IMR-90 (cell line): ENCODE measurements at regions not wholly inside any gene's neighbourhood (a gene's known extent, or its start where the extent isn't known, plus 50 kb on each side); places are given as distances from the start of the nearest gene placed in this dataset.
A peak's percentile ranks its signal among the peaks of the same experiment; 100 is the strongest.

Experiments used
- ATAC-seq: fragments of 200-7000 bp; cut with Tn5 transposase; 2 replicates; pipeline ENCODE4 v1.9.1; 2020; ENCODE audit warnings: low read depth, mild to moderate bottlenecking, moderate library complexity
- BruUV-seq: library from RNA; stranded (reverse); fragments of 400-500 nt; replicated peaks from 2 replicates; lab custom pipeline; 2021; lab: Mats Ljungman, UMichigan
- CTCF ChIA-PET: fragments of 300-600 bp; formaldehyde crosslinking; extraction: SDS; loops from one replicate; lab custom pipeline; 2021; ENCODE audit warnings: antibody characterized with exemption; lab: Yijun Ruan, JAX
- POLR2A ChIA-PET: fragments of 300-600 bp; sonication (Branson Sonifier 250); formaldehyde crosslinking; loops from one replicate; lab custom pipeline; 2022; ENCODE audit warnings: antibody characterized with exemption; ENCODE audit not compliant: unreplicated experiment; lab: Charles Lee
- DNase-seq: peaks from one replicate; pipeline ENCODE4 v3.0.0; 2013
- H2AFZ ChIP-seq: replicated peaks from 2 replicates; pipeline ENCODE3; 2013; ENCODE audit warnings: low read length, mild to moderate bottlenecking; ENCODE audit not compliant: poor library complexity
- H2AK5ac ChIP-seq: 2 replicates; pipeline ENCODE4 v1.6.1; 2013; ENCODE audit warnings: low read depth, low read length, inconsistent platforms
- H2AK9ac ChIP-seq: replicated peaks from 2 replicates; pipeline ENCODE3; 2013; ENCODE audit warnings: mild to moderate bottlenecking, low read depth, low read length, moderate library complexity; ENCODE audit not compliant: poor library complexity
- H2BK120ac ChIP-seq: 2 replicates; pipeline ENCODE4 v1.6.1; 2013; ENCODE audit warnings: low read depth, low read length, inconsistent platforms
- H2BK15ac ChIP-seq: 3 replicates; pipeline ENCODE4 v1.6.1; 2013; ENCODE audit warnings: low read depth, low read length, inconsistent platforms
- H2BK20ac ChIP-seq: 2 replicates; pipeline ENCODE4 v1.6.1; 2013; ENCODE audit warnings: low read depth, mild to moderate bottlenecking, inconsistent platforms, low read length, moderate library complexity
- H2BK5ac ChIP-seq: 2 replicates; pipeline ENCODE4 v1.6.1; 2013; ENCODE audit warnings: mild to moderate bottlenecking, low read depth, low read length, inconsistent platforms; ENCODE audit not compliant: poor library complexity, severe bottlenecking
- H3K14ac ChIP-seq: replicated peaks from 2 replicates; pipeline ENCODE4 v1.6.1; 2013; ENCODE audit warnings: low read depth, low read length, inconsistent platforms
- H3K18ac ChIP-seq: 2 replicates; pipeline ENCODE4 v1.6.1; 2013; ENCODE audit warnings: low read depth, low read length, control low read depth
- H3K23ac ChIP-seq: 2 replicates; pipeline ENCODE4 v1.6.1; 2013; ENCODE audit warnings: low read depth, low read length, inconsistent platforms
- H3K27ac ChIP-seq: 2 replicates; pipeline ENCODE4 v1.5.1; 2013; ENCODE audit warnings: mild to moderate bottlenecking, control low read depth, low read length; ENCODE audit not compliant: insufficient read depth
- H3K27me3 ChIP-seq: 2 replicates; pipeline ENCODE4 v1.6.1; 2013; ENCODE audit warnings: low read length; ENCODE audit not compliant: control insufficient read depth, insufficient read depth
- H3K36me3 ChIP-seq: 2 replicates; pipeline ENCODE4 v1.6.1; 2013; ENCODE audit warnings: low read length, mixed read lengths; ENCODE audit not compliant: control insufficient read depth, insufficient read depth
- H3K4ac ChIP-seq: 2 replicates; pipeline ENCODE4 v1.6.1; 2013; ENCODE audit warnings: low read depth, low read length, inconsistent platforms
- H3K4me1 ChIP-seq: 2 replicates; pipeline ENCODE4 v1.6.1; 2013; ENCODE audit warnings: low read length, mixed read lengths; ENCODE audit not compliant: control insufficient read depth, insufficient read depth
- H3K4me2 ChIP-seq: 2 replicates; pipeline ENCODE4 v1.6.1; 2013; ENCODE audit warnings: low read depth, mild to moderate bottlenecking, control low read depth, low read length, moderate library complexity
- H3K4me3 ChIP-seq: 2 replicates; pipeline ENCODE4 v1.5.1; 2013; ENCODE audit warnings: low read depth, mild to moderate bottlenecking, control low read depth, low read length, moderate library complexity; ENCODE audit not compliant: insufficient read depth
- H3K56ac ChIP-seq: 2 replicates; pipeline ENCODE4 v1.6.1; 2013; ENCODE audit warnings: low read length, inconsistent platforms; ENCODE audit not compliant: insufficient read depth; ENCODE audit errors: extremely low read depth
- H3K79me1 ChIP-seq, 2 experiments: 2 replicates each; pipeline ENCODE4 v1.6.1; 2013; ENCODE audit warnings: low read length in 2 of 2, inconsistent platforms in 1 of 2, low read depth in 1 of 2
- H3K9ac ChIP-seq: 2 replicates; pipeline ENCODE4 v1.6.1; 2013; ENCODE audit warnings: low read depth, low read length, control low read depth
- H3K9me1 ChIP-seq: 2 replicates; pipeline ENCODE4 v1.6.1; 2013; ENCODE audit warnings: low read length, inconsistent platforms; ENCODE audit not compliant: insufficient read depth
- H3K9me3 ChIP-seq: 2 replicates; pipeline ENCODE4 v1.6.1; 2013; ENCODE audit warnings: low read length; ENCODE audit not compliant: control insufficient read depth, insufficient read depth
- H4K20me1 ChIP-seq: 2 replicates; pipeline ENCODE4 v1.6.1; 2013; ENCODE audit warnings: low read length, inconsistent platforms; ENCODE audit not compliant: insufficient read depth
- H4K5ac ChIP-seq: 2 replicates; pipeline ENCODE4 v1.6.1; 2013; ENCODE audit warnings: mild to moderate bottlenecking, low read depth, low read length, control low read depth
- H4K8ac ChIP-seq, 2 experiments: 2 replicates each; pipeline ENCODE4 v1.6.1; 2013; ENCODE audit warnings: low read depth in 2 of 2, low read length in 2 of 2, control low read depth in 1 of 2, inconsistent platforms in 1 of 2
- H4K91ac ChIP-seq: 2 replicates; pipeline ENCODE4 v1.6.1; 2013; ENCODE audit warnings: low read depth, low read length, inconsistent platforms; ENCODE audit not compliant: insufficient read depth
- RAD21 ChIP-seq: IDR thresholded peaks from 2 replicates; pipeline ENCODE4 v1.6.1; 2012; ENCODE audit warnings: low read length, improper control_type of control experiment
- RFX5 ChIP-seq: IDR thresholded peaks from 2 replicates; pipeline ENCODE4 v1.8.0; 2012; ENCODE audit warnings: low read depth, mild to moderate bottlenecking, low read length, moderate library complexity
- WGBS, 2 experiments: methylation state at CpG; one replicate each; pipeline versions ENCODE4 v1.1.5 to v1.1.7; 2013; ENCODE audit warnings: missing lambda C conversion rate in 2 of 2; ENCODE audit not compliant: insufficient read length in 1 of 2; ENCODE audit errors: extremely low coverage in 2 of 2; 5-methylcytosine and 5-hydroxymethylcytosine counted together
- dilution Hi-C: fragments of 300-500 bp; cut with HindIII; formaldehyde crosslinking; loops from one replicate; pipeline ENCODE4 v1.14.3; 2018; ENCODE audit warnings: low sequenced_read_pairs; ENCODE audit not compliant: unreplicated experiment
- in situ Hi-C: fragments of 300-500 bp; cut with MboI; formaldehyde crosslinking; loops from 3 replicates; pipeline ENCODE4 v1.14.3; 2019; ENCODE audit warnings: low sequenced_read_pairs, inconsistent platforms, mixed read lengths
- intact Hi-C: fragments of 100-400 bp; cut with micrococcal nuclease; formaldehyde crosslinking; loops from 2 replicates; pipeline ENCODE4 v1.10.0; 2022
- TF ChIP-seq, protein P1 (sequence below): conservative IDR thresholded peaks from 2 replicates; pipeline ENCODE4 v1.5.1; 2012; ENCODE audit warnings: mild to moderate bottlenecking, low read depth, low read length, improper control_type of control experiment

DNA sequence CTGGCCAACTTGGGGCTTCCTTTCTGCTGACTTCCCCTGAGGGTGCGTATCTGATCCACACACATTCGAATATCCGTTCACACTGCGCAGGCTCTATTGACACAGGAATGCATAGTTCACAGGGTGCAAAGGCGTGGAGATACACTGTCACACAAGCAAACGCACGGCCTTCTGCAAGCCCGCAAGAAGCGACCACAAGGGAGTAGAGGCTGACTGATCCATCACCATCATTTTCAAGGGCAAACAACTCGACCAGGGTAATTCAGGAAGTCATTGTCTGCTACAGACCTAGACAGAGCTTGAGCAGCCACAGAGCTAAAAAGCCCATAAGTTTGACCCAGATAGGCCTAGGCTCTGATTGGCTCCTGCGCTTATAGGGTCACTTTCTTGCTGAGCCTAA, 392.3 kb downstream of the MN1 start:
- no peaks in the 10 kb centered on the region for H4K20me1 ChIP-seq
- no peaks in the 10 kb centered on the region for H3K9me1 ChIP-seq
- H2BK120ac ChIP-seq, result no peak overlapping the region
- BruUV-seq, result no TSS peak
- no peak overlapping the region for H2AFZ ChIP-seq
- DNase-seq (no peak), ATAC-seq (no peak)
- CTCF ChIA-PET, result no interaction called here
- no peak overlapping the region for H2BK15ac ChIP-seq
- in situ Hi-C loops (loop anchor here (10.0 kb wide), 2 partner anchors 396 to 654 kb away; partner anchors contain the start of gene MN1), dilution Hi-C loops (no loop called here), intact Hi-C loops (loop anchor here (5.0 kb wide), 2 partner anchors 473 to 732 kb away; no protein-coding TSS in a partner anchor)
- H2BK20ac ChIP-seq, result no peak overlapping the region
- H3K4me1 ChIP-seq, result no peaks in the 10 kb centered on the region
- POLR2A ChIA-PET, result no interaction called here
- no peak overlapping the region for H4K91ac ChIP-seq
- no peak overlapping the region for H3K9ac ChIP-seq
- H3K79me1 ChIP-seq, result no peaks in the 10 kb centered on the region
- H3K4me3 ChIP-seq, result no peak overlapping the region
- H4K5ac ChIP-seq, result no peak overlapping the region
- no peak overlapping the region for H4K8ac ChIP-seq
- H3K14ac ChIP-seq, result no peak overlapping the region
- no peak overlapping the region for H3K4ac ChIP-seq
- no peak overlapping the region for H3K4me2 ChIP-seq
- H3K27ac ChIP-seq, result no peak overlapping the region
- no peak overlapping the region for H2AK5ac ChIP-seq
- H3K23ac ChIP-seq, result no peak overlapping the region
- H3K9me3 ChIP-seq, result no peaks in the 10 kb centered on the region
- no peak overlapping the region for H2AK9ac ChIP-seq
- TF ChIP-seq RAD21 (peak; percentile 26; the same call in 1 of the 2 replicates), RFX5 (no peak)
- TF ChIP-seq, protein P1, sequence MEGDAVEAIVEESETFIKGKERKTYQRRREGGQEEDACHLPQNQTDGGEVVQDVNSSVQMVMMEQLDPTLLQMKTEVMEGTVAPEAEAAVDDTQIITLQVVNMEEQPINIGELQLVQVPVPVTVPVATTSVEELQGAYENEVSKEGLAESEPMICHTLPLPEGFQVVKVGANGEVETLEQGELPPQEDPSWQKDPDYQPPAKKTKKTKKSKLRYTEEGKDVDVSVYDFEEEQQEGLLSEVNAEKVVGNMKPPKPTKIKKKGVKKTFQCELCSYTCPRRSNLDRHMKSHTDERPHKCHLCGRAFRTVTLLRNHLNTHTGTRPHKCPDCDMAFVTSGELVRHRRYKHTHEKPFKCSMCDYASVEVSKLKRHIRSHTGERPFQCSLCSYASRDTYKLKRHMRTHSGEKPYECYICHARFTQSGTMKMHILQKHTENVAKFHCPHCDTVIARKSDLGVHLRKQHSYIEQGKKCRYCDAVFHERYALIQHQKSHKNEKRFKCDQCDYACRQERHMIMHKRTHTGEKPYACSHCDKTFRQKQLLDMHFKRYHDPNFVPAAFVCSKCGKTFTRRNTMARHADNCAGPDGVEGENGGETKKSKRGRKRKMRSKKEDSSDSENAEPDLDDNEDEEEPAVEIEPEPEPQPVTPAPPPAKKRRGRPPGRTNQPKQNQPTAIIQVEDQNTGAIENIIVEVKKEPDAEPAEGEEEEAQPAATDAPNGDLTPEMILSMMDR, result 0 out of 2 replicates have a peak, but pooled peaks have one; percentile 12
- H2BK5ac ChIP-seq, result no peak overlapping the region
- peaks cover 25% of the 10 kb centered on the region for H3K27me3 ChIP-seq
- H3K18ac ChIP-seq, result no peak overlapping the region
- no peaks in the 10 kb centered on the region for H3K36me3 ChIP-seq
- no peak overlapping the region for H3K56ac ChIP-seq
- 85% methylated on average over 7 of the region's 11 CpGs; no CpG with 5 or more reads in 1 of the 2 experiments for WGBS, 2 experiments
